ENCODE measurements at regions not wholly inside any gene's neighbourhood (a gene's known extent, or its start where the extent isn't known, plus 50 kb on each side); places are given as distances from the start of the nearest gene placed in this dataset.

DNA sequence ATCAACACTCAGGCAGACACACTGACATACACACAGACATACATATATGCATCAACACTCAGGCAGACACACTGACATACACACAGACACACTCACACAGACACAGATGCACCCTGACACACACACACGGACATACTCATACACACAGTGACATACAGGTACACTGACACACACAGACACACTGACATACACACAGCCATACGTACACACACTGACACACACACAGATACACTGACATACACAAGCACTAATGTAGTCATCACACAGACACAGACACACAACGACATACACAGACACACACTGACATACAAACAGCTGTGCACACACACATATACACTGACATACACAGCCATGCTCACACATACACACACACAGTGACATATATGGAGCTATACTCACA is 131.0 kb upstream of the CSF3R start:
- no peak overlapping the region for H3K27ac ChIP-seq (ENCODE audit: low read length in 2 of 2)
- DNase-seq: no peak
- no peak for ATAC-seq (ENCODE audit: low read depth)
- no peak overlapping the region for H3K4me2 ChIP-seq (replicated peaks; ENCODE audit: low read depth, low read length, poor library complexity, severe bottlenecking)
- no peak overlapping the region for H3K27ac Mint-ChIP-seq
- intact Hi-C loops (cut with micrococcal nuclease): no loop called here
- no peak overlapping the region for H3K9ac ChIP-seq (ENCODE audit: low read length)
- H3K27me3 ChIP-seq (replicated peaks in 1 of 4; ENCODE audit: control extremely low read depth in 1 of 4, control insufficient read depth in 3 of 4, insufficient read depth in 4 of 4, low read length in 3 of 4): peaks cover 0 to 7% (median 2%) of the 10 kb centered on the region in 4 experiments
- H3K4me1 Mint-ChIP-seq: no peaks in the 10 kb centered on the region
- no peaks in the 10 kb centered on the region for H3K4me1 ChIP-seq (ENCODE audit: control insufficient read depth in 2 of 2, insufficient read depth in 2 of 2, low read length in 2 of 2)
- no peak overlapping the region for H2AFZ ChIP-seq (ENCODE audit: insufficient read depth, low read depth, low read length, poor library complexity, severe bottlenecking)
- TF ChIP-seq EZH2 (IDR thresholded peaks at IDR 0.05; ENCODE audit: borderline replicate concordance, insufficient read depth, low read depth, low read length, poor library complexity, severe bottlenecking): no peak
- TF ChIP-seq, protein P1, sequence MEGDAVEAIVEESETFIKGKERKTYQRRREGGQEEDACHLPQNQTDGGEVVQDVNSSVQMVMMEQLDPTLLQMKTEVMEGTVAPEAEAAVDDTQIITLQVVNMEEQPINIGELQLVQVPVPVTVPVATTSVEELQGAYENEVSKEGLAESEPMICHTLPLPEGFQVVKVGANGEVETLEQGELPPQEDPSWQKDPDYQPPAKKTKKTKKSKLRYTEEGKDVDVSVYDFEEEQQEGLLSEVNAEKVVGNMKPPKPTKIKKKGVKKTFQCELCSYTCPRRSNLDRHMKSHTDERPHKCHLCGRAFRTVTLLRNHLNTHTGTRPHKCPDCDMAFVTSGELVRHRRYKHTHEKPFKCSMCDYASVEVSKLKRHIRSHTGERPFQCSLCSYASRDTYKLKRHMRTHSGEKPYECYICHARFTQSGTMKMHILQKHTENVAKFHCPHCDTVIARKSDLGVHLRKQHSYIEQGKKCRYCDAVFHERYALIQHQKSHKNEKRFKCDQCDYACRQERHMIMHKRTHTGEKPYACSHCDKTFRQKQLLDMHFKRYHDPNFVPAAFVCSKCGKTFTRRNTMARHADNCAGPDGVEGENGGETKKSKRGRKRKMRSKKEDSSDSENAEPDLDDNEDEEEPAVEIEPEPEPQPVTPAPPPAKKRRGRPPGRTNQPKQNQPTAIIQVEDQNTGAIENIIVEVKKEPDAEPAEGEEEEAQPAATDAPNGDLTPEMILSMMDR (IDR thresholded peaks at IDR 0.05): no peak
- ChIA-PET CTCF (no interaction called here), POLR2A (no interaction called here)
- H4K20me1 ChIP-seq (ENCODE audit: control insufficient read depth, insufficient read depth, low read length, poor library complexity, severe bottlenecking): no peaks in the 10 kb centered on the region
- H3K27me3 Mint-ChIP-seq: peaks cover 4% of the 10 kb centered on the region
- 88% methylated on average over 3 of the region's 3 CpGs for WGBS (ENCODE audit: insufficient coverage)
- no peaks in the 10 kb centered on the region for H3K9me3 ChIP-seq (ENCODE audit: control extremely low read depth in 1 of 3, control insufficient read depth in 2 of 3, insufficient read depth in 1 of 3, low read length in 2 of 3)
- H3K4me3 Mint-ChIP-seq: no peak overlapping the region
- H3K9me3 Mint-ChIP-seq (ENCODE audit: insufficient read depth): no peaks in the 10 kb centered on the region
- no peaks in the 10 kb centered on the region for H3K36me3 ChIP-seq (replicated peaks in 1 of 2; ENCODE audit: control extremely low read depth in 1 of 2, control insufficient read depth in 1 of 2, extremely low read depth in 1 of 2, insufficient read depth in 2 of 2, low read length in 1 of 2)
- no peaks in the 10 kb centered on the region for H3K79me2 ChIP-seq (ENCODE audit: control insufficient read depth, insufficient read depth, low read length)
- no peak overlapping the region for H3K4me3 ChIP-seq (ENCODE audit: control extremely low read depth in 1 of 5, extremely low read depth in 1 of 5, insufficient read depth in 1 of 5, low read depth in 2 of 5, low read length in 4 of 5)

DNA sequence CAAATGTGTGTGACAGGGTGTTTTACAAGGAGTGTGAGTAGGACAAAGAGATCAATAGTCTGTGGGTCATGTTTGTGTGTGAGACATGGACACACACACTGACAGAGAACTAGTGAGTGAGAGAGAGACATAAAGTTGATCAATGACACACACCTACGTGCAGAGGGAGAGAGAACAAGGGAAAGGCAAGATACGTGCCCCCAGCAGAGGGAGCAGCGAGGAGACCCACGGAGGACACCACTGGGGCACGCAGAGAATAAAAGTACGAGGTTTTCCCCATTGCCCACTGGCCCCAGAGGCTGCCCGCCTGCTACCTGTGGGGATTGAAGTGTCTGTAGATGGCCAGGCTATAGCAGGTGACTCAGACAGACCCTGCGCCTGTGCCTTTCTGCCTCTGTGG is 130.2 kb upstream of the CSF3R start:
- Histone ChIP-seq H3K9ac (ENCODE audit: low read length) (no peak overlapping the region), H3K4me3 (ENCODE audit: control extremely low read depth in 1 of 5, extremely low read depth in 1 of 5, insufficient read depth in 1 of 5, low read depth in 2 of 5, low read length in 4 of 5) (no peak overlapping the region), H3K9me3 (ENCODE audit: control extremely low read depth in 1 of 3, control insufficient read depth in 2 of 3, insufficient read depth in 1 of 3, low read length in 2 of 3) (no peaks in the 10 kb centered on the region), H3K27ac (ENCODE audit: low read length in 2 of 2) (no peak overlapping the region), H3K4me1 (ENCODE audit: control insufficient read depth in 2 of 2, insufficient read depth in 2 of 2, low read length in 2 of 2) (no peaks in the 10 kb centered on the region), H3K4me2 (replicated peaks; ENCODE audit: low read depth, low read length, poor library complexity, severe bottlenecking) (no peak overlapping the region), H4K20me1 (ENCODE audit: control insufficient read depth, insufficient read depth, low read length, poor library complexity, severe bottlenecking) (no peaks in the 10 kb centered on the region), H2AFZ (ENCODE audit: insufficient read depth, low read depth, low read length, poor library complexity, severe bottlenecking) (no peak overlapping the region), H3K79me2 (ENCODE audit: control insufficient read depth, insufficient read depth, low read length) (no peaks in the 10 kb centered on the region), H3K36me3 (replicated peaks in 1 of 2; ENCODE audit: control extremely low read depth in 1 of 2, control insufficient read depth in 1 of 2, extremely low read depth in 1 of 2, insufficient read depth in 2 of 2, low read length in 1 of 2) (no peaks in the 10 kb centered on the region), H3K27me3 (replicated peaks in 1 of 4; ENCODE audit: control extremely low read depth in 1 of 4, control insufficient read depth in 3 of 4, insufficient read depth in 4 of 4, low read length in 3 of 4) (peaks cover 0 to 7% (median 2%) of the 10 kb centered on the region in 4 experiments)
- H3K9me3 Mint-ChIP-seq (ENCODE audit: insufficient read depth): no peaks in the 10 kb centered on the region
- no peak overlapping the region for H3K27ac Mint-ChIP-seq
- intact Hi-C loops (cut with micrococcal nuclease): no loop called here
- 61% methylated on average over 6 of the region's 8 CpGs for WGBS (ENCODE audit: insufficient coverage)
- ChIA-PET CTCF (no interaction called here), POLR2A (no interaction called here)
- ATAC-seq (ENCODE audit: low read depth): no peak
- H3K27me3 Mint-ChIP-seq: peaks cover 4% of the 10 kb centered on the region
- no peaks in the 10 kb centered on the region for H3K4me1 Mint-ChIP-seq
- no peak for TF ChIP-seq EZH2 (IDR thresholded peaks at IDR 0.05; ENCODE audit: borderline replicate concordance, insufficient read depth, low read depth, low read length, poor library complexity, severe bottlenecking)
- TF ChIP-seq, protein P1 (IDR thresholded peaks at IDR 0.05): no peak
- no peak overlapping the region for H3K4me3 Mint-ChIP-seq
- no peak for DNase-seq

Measured in B cell (primary cell).